OCI-LY3 (cell line): ENCODE measurements at regions not wholly inside any gene's neighbourhood (a gene's known extent, or its start where the extent isn't known, plus 50 kb on each side); places are given as distances from the start of the nearest gene placed in this dataset.
"Not testable (repeated sequence)": the region's sequence is repeated elsewhere in the genome, so short reads cannot be mapped to it uniquely, and the experiment has no call there.

Experiments used
- CTCF ChIP-seq: fragments of 200-600, 300-600 bp; sonication (generic); IDR thresholded peaks from 2 replicates; pipeline ENCODE4 v1.5.1; 2014; ENCODE audit warnings: antibody characterized with exemption, low read length, low read depth
- EZH2phosphoT487 ChIP-seq: fragments of 200-600 bp; shearing (Covaris generic); IDR thresholded peaks from 2 replicates; pipeline ENCODE4 v1.6.1; 2018; ENCODE audit warnings: antibody characterized with exemption, mixed run types, low read depth

GRCh38 chr11:72519882-72520281 lies 85.6 kb upstream of the CLPB start:
- not testable (repeated sequence) for TF ChIP-seq CTCF, EZH2phosphoT487
